WTC11 (cell line): ENCODE measurements at regions not wholly inside any gene's neighbourhood (a gene's known extent, or its start where the extent isn't known, plus 50 kb on each side); places are given as distances from the start of the nearest gene placed in this dataset.

Experiments
- ATAC-seq: fragments of 200-7000 bp; cut with Tn5 transposase; 2 replicates; pipeline ENCODE4 v1.10.0; 2021; ENCODE audit warnings: mild to moderate bottlenecking, moderate library complexity
- CTCF ChIA-PET: fragments of 300-600 bp; sonication (Branson Sonifier 250); formaldehyde crosslinking; loops from one replicate; lab custom pipeline; 2021; ENCODE audit warnings: antibody characterized with exemption; lab: Charles Lee
- POLR2A ChIA-PET: fragments of 350-600 bp; sonication (Branson Sonifier 250); formaldehyde crosslinking; loops from one replicate; lab custom pipeline; 2021; ENCODE audit warnings: antibody characterized with exemption; lab: Charles Lee
- DNase-seq: peaks from one replicate; pipeline ENCODE4 v3.0.0; 2021; ENCODE audit warnings: low spot score
- H3K27ac Mint-ChIP-seq: 2 replicates; pipeline ENCODE4 v1.8.0; 2021; ENCODE audit warnings: mixed read lengths
- H3K27me3 Mint-ChIP-seq: 2 replicates; pipeline ENCODE4 v1.8.0; 2021; ENCODE audit warnings: low read depth, mild to moderate bottlenecking, moderate library complexity, mixed read lengths
- H3K36me3 Mint-ChIP-seq: 2 replicates; pipeline ENCODE4 v1.8.0; 2021; ENCODE audit warnings: mixed read lengths
- H3K4me1 Mint-ChIP-seq: 2 replicates; pipeline ENCODE4 v1.8.0; 2022; ENCODE audit warnings: mixed read lengths
- H3K4me3 Mint-ChIP-seq: 2 replicates; pipeline ENCODE4 v1.8.0; 2021; ENCODE audit warnings: mild to moderate bottlenecking, moderate library complexity, mixed read lengths
- H3K9me3 Mint-ChIP-seq: 2 replicates; pipeline ENCODE4 v1.8.0; 2021; ENCODE audit warnings: mixed read lengths
- ARID4B ChIP-seq: sonication (generic); formaldehyde crosslinking; IDR thresholded peaks from 2 replicates; pipeline ENCODE4 v1.8.0; 2023; ENCODE audit warnings: missing genetic modification reagents, mild to moderate bottlenecking, borderline replicate concordance
- CBFB ChIP-seq: sonication (generic); formaldehyde crosslinking; IDR thresholded peaks from 2 replicates; pipeline ENCODE4 v1.8.1; 2022; ENCODE audit warnings: mild to moderate bottlenecking, low read depth, missing genetic modification reagents
- CREM ChIP-seq: sonication (generic); formaldehyde crosslinking; IDR thresholded peaks from 2 replicates; pipeline ENCODE4 v1.8.1; 2022; ENCODE audit warnings: mild to moderate bottlenecking, missing genetic modification reagents, moderate library complexity
- CTCF ChIP-seq: fragments of 200-600 bp; IDR thresholded peaks from 2 replicates; pipeline ENCODE4 v1.8.0; 2022; ENCODE audit warnings: antibody characterized with exemption
- E2F1 ChIP-seq: sonication (generic); formaldehyde crosslinking; IDR thresholded peaks from 2 replicates; pipeline ENCODE4 v1.8.0; 2022; ENCODE audit warnings: mild to moderate bottlenecking, missing genetic modification reagents
- EMX1 ChIP-seq: fragments of 250-450 bp; sonication (Bioruptor Pico); IDR thresholded peaks from 2 replicates; pipeline ENCODE4 v1.8.0; 2021; ENCODE audit warnings: mild to moderate bottlenecking
- FOXJ3 ChIP-seq: sonication (generic); formaldehyde crosslinking; IDR thresholded peaks from 2 replicates; pipeline ENCODE4 v1.9.0; 2021; ENCODE audit warnings: missing genetic modification reagents, mild to moderate bottlenecking, borderline replicate concordance
- GRHL2 ChIP-seq: fragments of 250-450 bp; sonication (Bioruptor Pico); IDR thresholded peaks from 2 replicates; pipeline ENCODE4 v1.8.0; 2022; ENCODE audit warnings: mild to moderate bottlenecking, moderate library complexity; ENCODE audit not compliant: insufficient replicate concordance, severe bottlenecking
- JAZF1 ChIP-seq: fragments of 250-450 bp; sonication (Bioruptor Pico); IDR thresholded peaks from 2 replicates; pipeline ENCODE4 v1.9.0; 2021; ENCODE audit warnings: moderate library complexity, mild to moderate bottlenecking, inconsistent platforms
- MYBL2 ChIP-seq: sonication (generic); formaldehyde crosslinking; IDR thresholded peaks from 2 replicates; pipeline ENCODE4 v1.8.1; 2023; ENCODE audit warnings: mild to moderate bottlenecking, moderate library complexity, missing genetic modification reagents
- NR2C2 ChIP-seq: sonication (generic); formaldehyde crosslinking; IDR thresholded peaks from 2 replicates; pipeline ENCODE4 v1.8.0; 2022; ENCODE audit warnings: mild to moderate bottlenecking, missing genetic modification reagents
- PRDM15 ChIP-seq: sonication (generic); formaldehyde crosslinking; IDR thresholded peaks from 2 replicates; pipeline ENCODE4 v1.8.0; 2022; ENCODE audit warnings: missing genetic modification reagents
- SP1 ChIP-seq: sonication (generic); formaldehyde crosslinking; conservative IDR thresholded peaks from 2 replicates; pipeline ENCODE4 v1.8.1; 2022; ENCODE audit warnings: missing genetic modification reagents
- TCF7 ChIP-seq: sonication (generic); formaldehyde crosslinking; IDR thresholded peaks from 2 replicates; pipeline ENCODE4 v1.8.0; 2022; ENCODE audit warnings: mild to moderate bottlenecking, low read depth, missing genetic modification reagents, moderate library complexity
- USF1 ChIP-seq: sonication (generic); formaldehyde crosslinking; IDR thresholded peaks from 2 replicates; pipeline ENCODE4 v1.8.0; 2022; ENCODE audit warnings: mild to moderate bottlenecking, missing genetic modification reagents
- USF2 ChIP-seq: sonication (generic); formaldehyde crosslinking; IDR thresholded peaks from 2 replicates; pipeline ENCODE4 v1.8.1; 2023; ENCODE audit warnings: mild to moderate bottlenecking, missing genetic modification reagents, moderate library complexity
- ZNF219 ChIP-seq: sonication (generic); formaldehyde crosslinking; IDR thresholded peaks from 2 replicates; pipeline ENCODE4 v1.8.0; 2023; ENCODE audit warnings: missing genetic modification reagents, mild to moderate bottlenecking, borderline replicate concordance
- ZNF396 ChIP-seq: fragments of 250-450 bp; sonication (Bioruptor Pico); IDR thresholded peaks from 2 replicates; pipeline ENCODE4 v1.8.0; 2021; ENCODE audit warnings: mild to moderate bottlenecking, moderate library complexity, borderline replicate concordance
- ZNF423 ChIP-seq: fragments of 250-450 bp; sonication (Bioruptor Pico); IDR thresholded peaks from 2 replicates; pipeline ENCODE4 v2.1.2; 2022; ENCODE audit warnings: mild to moderate bottlenecking, moderate library complexity

GRCh38 chr2:106638043-106638442, 150.9 kb downstream of the CD8B2 start:
- no peaks in the 10 kb centered on the region for H3K4me1 Mint-ChIP-seq
- no peak for ATAC-seq

GRCh38 chr2:106638580-106638979, 151.4 kb downstream of the CD8B2 start:
- POLR2A ChIA-PET = no interaction called here

More at GRCh38 chr2:106638043-106638442, 150.9 kb downstream of the CD8B2 start:
- CTCF ChIA-PET = interaction anchor here (0.6 to 1.1 kb wide), 4 partner anchors 15 to 231 kb away, joined by 3 read pairs; no protein-coding TSS in a partner anchor
- H3K27ac Mint-ChIP-seq = no peak overlapping the region
- H3K9me3 Mint-ChIP-seq = no peaks in the 10 kb centered on the region
- no peak for DNase-seq
- no peak overlapping the region for H3K4me3 Mint-ChIP-seq
- no peaks in the 10 kb centered on the region for H3K27me3 Mint-ChIP-seq
- no peaks in the 10 kb centered on the region for H3K36me3 Mint-ChIP-seq
- POLR2A ChIA-PET = no interaction called here
- TF ChIP-seq FOXJ3 (CRISPR knock-in tag) (no peak), CTCF (0 out of 2 replicates have a peak, but pooled peaks have one; percentile 9)

GRCh38 chr2:106642679-106643078, 155.5 kb downstream of the CD8B2 start:
- no peak overlapping the region for H3K27ac Mint-ChIP-seq
- H3K4me3 Mint-ChIP-seq = no peak overlapping the region
- ChIA-PET POLR2A (no interaction called here), CTCF (no interaction called here)
- no peaks in the 10 kb centered on the region for H3K4me1 Mint-ChIP-seq
- no peak for ATAC-seq
- no peaks in the 10 kb centered on the region for H3K36me3 Mint-ChIP-seq
- DNase-seq = no peak
- H3K9me3 Mint-ChIP-seq = no peaks in the 10 kb centered on the region
- no peak for TF ChIP-seq ZNF423 (CRISPR knock-in tag)
- TF ChIP-seq ZNF396 (CRISPR knock-in tag) = no peak
- TF ChIP-seq ARID4B (CRISPR knock-in tag) = no peak
- TF ChIP-seq USF2 (CRISPR knock-in tag) = no peak
- TF ChIP-seq CREM (CRISPR knock-in tag) = no peak
- no peak for TF ChIP-seq SP1 (CRISPR knock-in tag)
- TF ChIP-seq MYBL2 (CRISPR knock-in tag) = no peak
- TF ChIP-seq PRDM15 (CRISPR knock-in tag) = no peak
- no peak for TF ChIP-seq USF1 (CRISPR knock-in tag)
- TF ChIP-seq JAZF1 (CRISPR knock-in tag) = no peak
- no peak for TF ChIP-seq E2F1 (CRISPR knock-in tag)
- no peaks in the 10 kb centered on the region for H3K27me3 Mint-ChIP-seq

More at GRCh38 chr2:106638580-106638979, 151.4 kb downstream of the CD8B2 start:
- Mint-ChIP-seq H3K27ac (no peak overlapping the region), H3K27me3 (no peaks in the 10 kb centered on the region), H3K9me3 (no peaks in the 10 kb centered on the region), H3K4me1 (no peaks in the 10 kb centered on the region), H3K4me3 (no peak overlapping the region), H3K36me3 (no peaks in the 10 kb centered on the region)
- DNase-seq (no peak), ATAC-seq (no peak)
- CTCF ChIA-PET = interaction anchor here (0.6 to 1.1 kb wide), 4 partner anchors 15 to 231 kb away, joined by 3 read pairs; no protein-coding TSS in a partner anchor
- no peak for TF ChIP-seq ZNF219
- no peak for TF ChIP-seq CBFB (CRISPR knock-in tag)
- no peak for TF ChIP-seq NR2C2 (CRISPR knock-in tag)
- TF ChIP-seq GRHL2 = no peak
- TF ChIP-seq TCF7 = no peak
- TF ChIP-seq EMX1 (CRISPR knock-in tag) = no peak
- TF ChIP-seq, all 79 proteins: peak for 0
